ENCODE measurements at regions not wholly inside any gene's neighbourhood (a gene's known extent, or its start where the extent isn't known, plus 50 kb on each side); places are given as distances from the start of the nearest gene placed in this dataset.

DNA sequence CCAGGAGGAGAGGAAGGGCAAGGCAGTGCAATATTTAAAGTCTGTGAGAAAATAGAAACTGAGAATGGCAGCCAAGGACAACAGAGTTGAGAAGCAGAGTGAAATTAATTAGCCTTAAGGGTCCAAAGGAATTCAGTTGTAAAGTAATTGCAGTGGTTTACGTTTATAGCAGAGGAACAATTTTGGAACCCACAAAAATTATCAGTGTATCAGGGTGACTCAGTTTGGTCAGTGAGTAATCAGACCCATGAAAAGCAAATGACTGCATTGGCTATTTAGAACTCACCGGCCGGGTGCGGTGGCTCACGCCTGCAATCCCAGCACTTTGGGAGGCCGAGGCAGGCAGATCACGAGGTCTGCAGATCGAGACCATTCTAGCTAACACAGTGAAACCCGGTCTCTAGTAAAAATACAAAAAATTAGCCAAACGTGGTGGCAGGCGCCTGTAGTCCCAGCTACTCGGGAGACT lies 245.8 kb upstream of the SLC39A10 start:
- Mint-ChIP-seq H3K4me1 (no peaks in the 10 kb centered on the region), H3K4me3 (no peak overlapping the region), H3K36me3 (no peaks in the 10 kb centered on the region), H3K27ac (no peak overlapping the region), H3K27me3 (ENCODE audit: low read depth in 3 of 3) (peaks cover 0 to 3% (median 0%) of the 10 kb centered on the region in 3 donors), H3K9me3 (no peaks in the 10 kb centered on the region)
- no peak overlapping the region for H2AFZ ChIP-seq (ENCODE audit: insufficient read depth, low read depth, low read length, poor library complexity, severe bottlenecking)
- 100% methylated on average over 11 of the region's 12 CpGs for WGBS (ENCODE audit: insufficient coverage)
- H3K4me3 ChIP-seq (replicated peaks in 1 of 3; ENCODE audit: low read depth in 2 of 3, low read length in 3 of 3): no peak overlapping the region
- no peaks in the 10 kb centered on the region for H3K27me3 ChIP-seq (ENCODE audit: control insufficient read depth in 2 of 2, insufficient read depth in 2 of 2, low read length in 2 of 2)
- no peak overlapping the region for H3K4me2 ChIP-seq (replicated peaks; ENCODE audit: extremely low read depth, low read length, poor library complexity, severe bottlenecking)
- H3K36me3 ChIP-seq (replicated peaks in 1 of 2; ENCODE audit: control insufficient read depth in 1 of 2, insufficient read depth in 2 of 2, low read length in 2 of 2): no peaks in the 10 kb centered on the region
- no peaks in the 10 kb centered on the region for H3K4me1 ChIP-seq (ENCODE audit: control insufficient read depth in 1 of 2, insufficient read depth in 2 of 2, low read length in 2 of 2)
- no peak overlapping the region for H3K27ac ChIP-seq (ENCODE audit: low read depth in 1 of 2, low read length in 2 of 2)
- no peaks in the 10 kb centered on the region for H4K20me1 ChIP-seq (ENCODE audit: insufficient read depth, low read length)
- DNase-seq: no peak
- intact Hi-C loops (cut with micrococcal nuclease): no loop called here
- H3K9ac ChIP-seq (ENCODE audit: insufficient read depth, low read length, poor library complexity, severe bottlenecking): no peak overlapping the region
- H3K79me2 ChIP-seq (ENCODE audit: insufficient read depth, low read length): no peaks in the 10 kb centered on the region
- H3K9me3 ChIP-seq (replicated peaks in 1 of 2; ENCODE audit: control insufficient read depth in 1 of 2, insufficient read depth in 1 of 2, low read length in 2 of 2): no peaks in the 10 kb centered on the region
- TF ChIP-seq, protein P1, sequence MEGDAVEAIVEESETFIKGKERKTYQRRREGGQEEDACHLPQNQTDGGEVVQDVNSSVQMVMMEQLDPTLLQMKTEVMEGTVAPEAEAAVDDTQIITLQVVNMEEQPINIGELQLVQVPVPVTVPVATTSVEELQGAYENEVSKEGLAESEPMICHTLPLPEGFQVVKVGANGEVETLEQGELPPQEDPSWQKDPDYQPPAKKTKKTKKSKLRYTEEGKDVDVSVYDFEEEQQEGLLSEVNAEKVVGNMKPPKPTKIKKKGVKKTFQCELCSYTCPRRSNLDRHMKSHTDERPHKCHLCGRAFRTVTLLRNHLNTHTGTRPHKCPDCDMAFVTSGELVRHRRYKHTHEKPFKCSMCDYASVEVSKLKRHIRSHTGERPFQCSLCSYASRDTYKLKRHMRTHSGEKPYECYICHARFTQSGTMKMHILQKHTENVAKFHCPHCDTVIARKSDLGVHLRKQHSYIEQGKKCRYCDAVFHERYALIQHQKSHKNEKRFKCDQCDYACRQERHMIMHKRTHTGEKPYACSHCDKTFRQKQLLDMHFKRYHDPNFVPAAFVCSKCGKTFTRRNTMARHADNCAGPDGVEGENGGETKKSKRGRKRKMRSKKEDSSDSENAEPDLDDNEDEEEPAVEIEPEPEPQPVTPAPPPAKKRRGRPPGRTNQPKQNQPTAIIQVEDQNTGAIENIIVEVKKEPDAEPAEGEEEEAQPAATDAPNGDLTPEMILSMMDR (IDR thresholded peaks at IDR 0.05): no peak

DNA sequence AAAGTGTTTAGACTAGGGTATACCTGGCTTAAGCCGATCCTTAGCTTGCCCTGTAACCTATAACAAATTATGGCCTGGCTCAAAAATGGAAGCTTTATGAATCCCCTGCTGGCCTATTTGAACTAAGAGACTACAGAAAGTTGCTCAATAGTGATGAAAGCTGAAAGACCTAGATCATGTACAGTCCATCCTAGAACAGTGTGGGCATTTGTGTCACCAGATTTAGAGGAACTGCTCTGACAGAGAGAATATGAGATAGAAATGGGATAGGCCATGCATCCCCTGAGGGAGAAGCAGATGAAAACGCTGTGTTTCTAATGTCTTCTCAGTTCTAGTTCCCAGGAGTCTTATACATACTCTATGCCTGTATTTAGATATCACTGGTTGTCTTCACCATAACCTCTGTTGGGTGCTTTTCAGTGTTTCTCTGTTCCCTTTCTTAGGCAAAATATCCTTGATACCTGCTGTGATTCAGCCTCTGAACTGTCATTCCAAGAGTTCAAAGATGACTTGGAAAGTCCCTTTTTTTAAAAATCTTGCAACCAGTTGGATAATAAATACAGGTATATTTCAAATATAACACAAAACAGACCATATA lies 246.9 kb upstream of the SLC39A10 start:
- Histone ChIP-seq H3K36me3 (replicated peaks in 1 of 2; ENCODE audit: control insufficient read depth in 1 of 2, insufficient read depth in 2 of 2, low read length in 2 of 2) (no peaks in the 10 kb centered on the region), H3K79me2 (ENCODE audit: insufficient read depth, low read length) (no peaks in the 10 kb centered on the region), H3K4me2 (replicated peaks; ENCODE audit: extremely low read depth, low read length, poor library complexity, severe bottlenecking) (no peak overlapping the region), H3K27me3 (ENCODE audit: control insufficient read depth in 2 of 2, insufficient read depth in 2 of 2, low read length in 2 of 2) (no peaks in the 10 kb centered on the region), H3K9me3 (replicated peaks in 1 of 2; ENCODE audit: control insufficient read depth in 1 of 2, insufficient read depth in 1 of 2, low read length in 2 of 2) (no peaks in the 10 kb centered on the region), H3K4me3 (replicated peaks in 1 of 3; ENCODE audit: low read depth in 2 of 3, low read length in 3 of 3) (no peak overlapping the region), H4K20me1 (ENCODE audit: insufficient read depth, low read length) (no peaks in the 10 kb centered on the region), H3K9ac (ENCODE audit: insufficient read depth, low read length, poor library complexity, severe bottlenecking) (no peak overlapping the region), H3K27ac (ENCODE audit: low read depth in 1 of 2, low read length in 2 of 2) (no peak overlapping the region), H3K4me1 (ENCODE audit: control insufficient read depth in 1 of 2, insufficient read depth in 2 of 2, low read length in 2 of 2) (no peaks in the 10 kb centered on the region), H2AFZ (ENCODE audit: insufficient read depth, low read depth, low read length, poor library complexity, severe bottlenecking) (no peak overlapping the region)
- Mint-ChIP-seq H3K4me1 (no peaks in the 10 kb centered on the region), H3K27ac (no peak overlapping the region), H3K9me3 (no peaks in the 10 kb centered on the region), H3K36me3 (no peaks in the 10 kb centered on the region), H3K27me3 (ENCODE audit: low read depth in 3 of 3) (peaks cover 0 to 3% (median 0%) of the 10 kb centered on the region in 3 donors), H3K4me3 (no peak overlapping the region)
- WGBS (ENCODE audit: insufficient coverage): no CpG with 5 or more reads among the region's 2 CpGs
- TF ChIP-seq, protein P1 (IDR thresholded peaks at IDR 0.05): no peak
- intact Hi-C loops (cut with micrococcal nuclease): no loop called here
- no peak for DNase-seq

Data from CD14-positive monocyte (primary cell).